Endothelial cell of umbilical vein (primary cell): ENCODE measurements at regions not wholly inside any gene's neighbourhood (a gene's known extent, or its start where the extent isn't known, plus 50 kb on each side); places are given as distances from the start of the nearest gene placed in this dataset.

ENCODE experiments used
- BruUV-seq: library from RNA; stranded (reverse); fragments of 400-500 nt; replicated peaks from 2 replicates; lab custom pipeline; 2021; lab: Mats Ljungman, UMichigan
- CTCF ChIA-PET: fragments of 300-600, 350-600 bp; sonication (Branson Sonifier 250); formaldehyde crosslinking; loops from one replicate; lab custom pipeline; 2021; ENCODE audit warnings: antibody characterized with exemption, inconsistent platforms; lab: Charles Lee
- POLR2A ChIA-PET: fragments of 300-600, 350-600 bp; sonication (Branson Sonifier 250); formaldehyde crosslinking; loops from one replicate; lab custom pipeline; 2021; ENCODE audit warnings: antibody characterized with exemption, inconsistent platforms; lab: Charles Lee
- DNase-seq: peaks from one replicate; pipeline ENCODE4 v3.0.0-alpha.2; 2011; ENCODE audit warnings: low read depth, low spot score
- FAIRE-seq: peaks from 2 replicates; lab custom pipeline; 2011; peaks lifted over from hg19 to GRCh38; lab: Jason Lieb, UNC
- H2AFZ ChIP-seq: 2 replicates; pipeline ENCODE4 v1.6.0; 2012; ENCODE audit warnings: low read depth, low read length, control low read depth, inconsistent platforms
- H3K27ac ChIP-seq: 2 replicates; pipeline ENCODE4 v1.5.1; 2011; ENCODE audit warnings: low read depth, mild to moderate bottlenecking, control low read depth, low read length, moderate library complexity; ENCODE audit not compliant: insufficient read depth
- H3K27me3 ChIP-seq, 2 experiments: 2 replicates each; pipeline versions ENCODE4 v1.6.0 to v1.6.1; 2011; ENCODE audit warnings: low read length in 2 of 2, mixed read lengths in 1 of 2; ENCODE audit not compliant: control insufficient read depth in 2 of 2, insufficient read depth in 2 of 2
- H3K36me3 ChIP-seq, 2 experiments: 2 replicates in 1 of 2; 3 replicates in 1 of 2; pipeline ENCODE4 v1.5.1; 2011; ENCODE audit warnings: low read length in 2 of 2, mild to moderate bottlenecking in 1 of 2, moderate library complexity in 1 of 2; ENCODE audit not compliant: control insufficient read depth in 2 of 2, insufficient read depth in 2 of 2; ENCODE audit errors: extremely low read depth in 1 of 2
- H3K4me1 ChIP-seq: 3 replicates; pipeline ENCODE4 v1.5.1; 2011; ENCODE audit warnings: mild to moderate bottlenecking, low read length; ENCODE audit not compliant: control insufficient read depth, insufficient read depth; ENCODE audit errors: extremely low read depth
- H3K4me2 ChIP-seq: 2 replicates; pipeline ENCODE4 v1.6.1; 2011; ENCODE audit warnings: low read length, control low read depth, mixed read lengths; ENCODE audit not compliant: insufficient read depth
- H3K4me3 ChIP-seq, 3 experiments: fragments of 200-600 bp in 1 of 3; sonication (generic), shearing (Covaris generic) in 1 of 3; replicated peaks in 1 of 3; 2 replicates each; pipeline ENCODE4 v1.5.1; 2011 to 2016; ENCODE audit warnings: control low read depth in 3 of 3, low read length in 3 of 3, mild to moderate bottlenecking in 2 of 3, inconsistent platforms in 1 of 3, low read depth in 1 of 3, moderate library complexity in 1 of 3; ENCODE audit not compliant: insufficient read depth in 1 of 3
- H3K79me2 ChIP-seq: 2 replicates; pipeline ENCODE4 v1.6.0; 2012; ENCODE audit warnings: low read length, inconsistent platforms; ENCODE audit not compliant: control insufficient read depth, insufficient read depth
- H3K9ac ChIP-seq: replicated peaks from 2 replicates; pipeline ENCODE3; 2011; ENCODE audit warnings: low read length, control low read depth; ENCODE audit not compliant: insufficient read depth; ENCODE audit errors: extremely low read depth
- H3K9me1 ChIP-seq: replicated peaks from 3 replicates; pipeline ENCODE4 v1.6.0; 2011; ENCODE audit warnings: mild to moderate bottlenecking, low read length; ENCODE audit not compliant: control insufficient read depth, insufficient read depth; ENCODE audit errors: extremely low read depth
- H3K9me3 ChIP-seq: replicated peaks from 2 replicates; pipeline ENCODE4 v1.5.1; 2012; ENCODE audit warnings: low read length, inconsistent platforms; ENCODE audit not compliant: control insufficient read depth, insufficient read depth
- H4K20me1 ChIP-seq: replicated peaks from 2 replicates; pipeline ENCODE3; 2011; ENCODE audit warnings: mild to moderate bottlenecking, low read length; ENCODE audit not compliant: control insufficient read depth, insufficient read depth; ENCODE audit errors: extremely low read depth
- EZH2 ChIP-seq: IDR thresholded peaks from 2 replicates; pipeline ENCODE4 v1.6.1; 2012; ENCODE audit warnings: borderline replicate concordance, low read depth, mild to moderate bottlenecking, moderate library complexity, low read length, inconsistent platforms; ENCODE audit not compliant: severe bottlenecking
- FOS ChIP-seq: IDR thresholded peaks from 2 replicates; pipeline ENCODE4 v1.6.1; 2011; ENCODE audit warnings: mild to moderate bottlenecking, low read length, moderate library complexity, borderline replicate concordance; ENCODE audit not compliant: insufficient read depth
- GATA2 ChIP-seq: IDR thresholded peaks from 2 replicates; pipeline ENCODE4 v1.7.0; 2011; ENCODE audit warnings: low read depth, mild to moderate bottlenecking, moderate library complexity, mixed read lengths, low read length; ENCODE audit not compliant: insufficient read length, insufficient read depth
- JUN ChIP-seq: IDR thresholded peaks from 2 replicates; pipeline ENCODE4 v1.6.1; 2011; ENCODE audit warnings: borderline replicate concordance, low read depth; ENCODE audit not compliant: insufficient read length, insufficient read depth
- MYC ChIP-seq: IDR thresholded peaks from one replicate; pipeline ENCODE4 v1.6.1; 2011; ENCODE audit warnings: mild to moderate bottlenecking, low read depth, low read length
- POLR2A ChIP-seq: IDR thresholded peaks from 2 replicates; pipeline ENCODE4 v1.6.1; 2012; ENCODE audit warnings: low read depth, mild to moderate bottlenecking, control low read depth, low read length
- POLR2AphosphoS5 ChIP-seq: IDR thresholded peaks from 2 replicates; pipeline ENCODE4 v1.6.1; 2012; ENCODE audit warnings: low read depth, mild to moderate bottlenecking, control low read depth, low read length, moderate library complexity; ENCODE audit not compliant: insufficient read depth
- dilution Hi-C: fragments of 300-500 bp; cut with MboI; formaldehyde crosslinking; loops from one replicate; pipeline ENCODE4 v1.15.0; 2019; ENCODE audit warnings: low sequenced_read_pairs; ENCODE audit not compliant: extremely low pct_ligation_motif_present
- intact Hi-C: fragments of 100-400 bp; cut with micrococcal nuclease; formaldehyde crosslinking; loops from one replicate; pipeline ENCODE4 v1.10.0; 2022
- TF ChIP-seq, protein P1 (sequence below): IDR thresholded peaks from 2 replicates; pipeline ENCODE4 v1.6.1; 2011; ENCODE audit not compliant: insufficient read depth, insufficient read length
- TF ChIP-seq, protein P2 (sequence below), 2 donors: IDR thresholded peaks; 1 replicate in 1 of 2; 2 replicates in 1 of 2; pipeline ENCODE4 v1.5.1; 2011; ENCODE audit warnings: low read length in 2 of 2, mild to moderate bottlenecking in 2 of 2, moderate library complexity in 2 of 2, control low read depth in 1 of 2, inconsistent platforms in 1 of 2, low read depth in 1 of 2; ENCODE audit not compliant: insufficient read depth in 1 of 2; ENCODE audit errors: extremely low read depth in 1 of 2

DNA sequence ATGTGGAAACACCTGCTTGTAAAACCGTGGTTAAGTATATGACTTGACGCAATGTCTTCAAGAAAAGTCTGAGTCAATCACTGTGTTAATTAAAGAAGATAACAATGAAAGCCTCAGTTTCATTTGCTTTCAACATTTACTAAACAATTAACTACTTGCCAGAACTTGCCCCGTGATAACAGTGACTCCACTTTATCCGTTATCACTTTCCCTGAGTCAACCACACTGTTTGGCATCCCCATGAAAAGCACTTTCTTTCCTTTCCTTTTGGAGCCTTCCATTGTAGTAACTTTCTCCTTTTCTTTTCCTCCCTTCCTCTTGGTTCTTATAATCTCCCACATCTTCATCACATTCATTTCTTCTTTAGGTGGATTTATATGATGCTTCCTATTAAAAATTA, 435.1 kb upstream of the GOT2 start:
- FAIRE-seq, result no peak
- dilution Hi-C loops, result no loop called here
- CTCF ChIA-PET, result no interaction called here

DNA sequence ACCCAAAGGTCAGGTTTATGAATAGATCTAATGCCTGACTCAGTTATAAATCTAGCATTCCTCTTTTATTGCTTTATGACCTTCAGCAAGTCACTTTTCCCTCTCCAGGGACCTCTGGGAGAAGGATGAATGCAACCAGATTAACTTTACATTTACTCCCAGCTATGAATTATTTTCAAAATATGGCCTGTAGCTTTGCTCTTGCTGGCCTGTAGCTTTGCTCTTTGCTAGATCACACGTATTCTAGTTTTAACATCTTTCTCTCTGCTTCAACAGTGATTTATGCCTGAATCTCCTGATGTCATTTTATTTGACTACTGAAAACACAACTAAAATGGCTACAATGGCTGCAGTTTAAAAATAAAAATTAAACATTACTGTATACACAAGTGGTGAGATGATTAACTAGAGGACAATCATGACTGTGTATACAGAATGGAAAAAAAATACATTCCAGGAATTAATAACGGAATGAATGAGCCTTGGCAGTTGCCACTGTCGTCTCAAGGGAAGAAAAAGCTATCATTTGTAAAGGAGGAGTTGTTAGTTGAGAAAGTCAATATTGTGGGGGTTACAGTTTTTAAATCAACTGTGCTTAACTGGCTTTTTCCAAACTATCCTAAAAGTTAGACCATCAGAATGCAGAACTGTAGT, 434.5 kb upstream of the GOT2 start:
- no peaks in the 10 kb centered on the region for H3K9me3 ChIP-seq
- POLR2A ChIA-PET, result no interaction called here
- dilution Hi-C loops (no loop called here), intact Hi-C loops (no loop called here)
- DNase-seq (no peak), FAIRE-seq (no peak)
- H3K9me1 ChIP-seq, result no peaks in the 10 kb centered on the region
- H3K4me2 ChIP-seq, result no peak overlapping the region
- no peaks in the 10 kb centered on the region for H3K36me3 ChIP-seq
- TF ChIP-seq, protein P1, sequence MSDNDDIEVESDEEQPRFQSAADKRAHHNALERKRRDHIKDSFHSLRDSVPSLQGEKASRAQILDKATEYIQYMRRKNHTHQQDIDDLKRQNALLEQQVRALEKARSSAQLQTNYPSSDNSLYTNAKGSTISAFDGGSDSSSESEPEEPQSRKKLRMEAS, result no peak
- TF ChIP-seq MYC (no peak), GATA2 (no peak), JUN (no peak), POLR2A (no peak), POLR2AphosphoS5 (no peak), EZH2 (no peak), FOS (no peak)
- TF ChIP-seq, protein P2, sequence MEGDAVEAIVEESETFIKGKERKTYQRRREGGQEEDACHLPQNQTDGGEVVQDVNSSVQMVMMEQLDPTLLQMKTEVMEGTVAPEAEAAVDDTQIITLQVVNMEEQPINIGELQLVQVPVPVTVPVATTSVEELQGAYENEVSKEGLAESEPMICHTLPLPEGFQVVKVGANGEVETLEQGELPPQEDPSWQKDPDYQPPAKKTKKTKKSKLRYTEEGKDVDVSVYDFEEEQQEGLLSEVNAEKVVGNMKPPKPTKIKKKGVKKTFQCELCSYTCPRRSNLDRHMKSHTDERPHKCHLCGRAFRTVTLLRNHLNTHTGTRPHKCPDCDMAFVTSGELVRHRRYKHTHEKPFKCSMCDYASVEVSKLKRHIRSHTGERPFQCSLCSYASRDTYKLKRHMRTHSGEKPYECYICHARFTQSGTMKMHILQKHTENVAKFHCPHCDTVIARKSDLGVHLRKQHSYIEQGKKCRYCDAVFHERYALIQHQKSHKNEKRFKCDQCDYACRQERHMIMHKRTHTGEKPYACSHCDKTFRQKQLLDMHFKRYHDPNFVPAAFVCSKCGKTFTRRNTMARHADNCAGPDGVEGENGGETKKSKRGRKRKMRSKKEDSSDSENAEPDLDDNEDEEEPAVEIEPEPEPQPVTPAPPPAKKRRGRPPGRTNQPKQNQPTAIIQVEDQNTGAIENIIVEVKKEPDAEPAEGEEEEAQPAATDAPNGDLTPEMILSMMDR (IDR thresholded peaks at IDR 0.05; ENCODE audit: extremely low read depth in 1 of 2, insufficient read depth in 1 of 2, low read depth in 1 of 2, low read length in 2 of 2), result no peak
- no peaks in the 10 kb centered on the region for H3K4me1 ChIP-seq
- H4K20me1 ChIP-seq, result no peaks in the 10 kb centered on the region
- CTCF ChIA-PET, result no interaction called here
- BruUV-seq, result no TSS peak
- H3K27ac ChIP-seq, result no peak overlapping the region
- no peaks in the 10 kb centered on the region for H3K79me2 ChIP-seq
- H2AFZ ChIP-seq, result no peak overlapping the region
- no peak overlapping the region for H3K4me3 ChIP-seq
- H3K27me3 ChIP-seq, result peaks cover 0 to 3% of the 10 kb centered on the region in 2 experiments
- H3K9ac ChIP-seq, result no peak overlapping the region

More for the DNA sequence above, 435.1 kb upstream of the GOT2 start:
- H3K9ac ChIP-seq, result no peak overlapping the region
- no peaks in the 10 kb centered on the region for H4K20me1 ChIP-seq
- no peak overlapping the region for H2AFZ ChIP-seq
- TF ChIP-seq POLR2AphosphoS5 (no peak), GATA2 (no peak), POLR2A (no peak)
- no peak for DNase-seq
- no peak overlapping the region for H3K27ac ChIP-seq
- H3K4me1 ChIP-seq, result no peaks in the 10 kb centered on the region
- POLR2A ChIA-PET, result no interaction called here
- no peaks in the 10 kb centered on the region for H3K36me3 ChIP-seq
- no peaks in the 10 kb centered on the region for H3K9me1 ChIP-seq
- peaks cover 0 to 3% of the 10 kb centered on the region in 2 experiments for H3K27me3 ChIP-seq
- no peak overlapping the region for H3K4me2 ChIP-seq
- H3K79me2 ChIP-seq, result no peaks in the 10 kb centered on the region
- no peaks in the 10 kb centered on the region for H3K9me3 ChIP-seq
- intact Hi-C loops, result no loop called here
- H3K4me3 ChIP-seq, result no peak overlapping the region
- BruUV-seq, result no TSS peak
